HepG2 (cell line): ENCODE measurements at regions not wholly inside any gene's neighbourhood (a gene's known extent, or its start where the extent isn't known, plus 50 kb on each side); places are given as distances from the start of the nearest gene placed in this dataset.
A peak's percentile ranks its signal among the peaks of the same experiment; 100 is the strongest.

Experiments
- AHDC1 ChIP-seq: sonication (generic); formaldehyde crosslinking; IDR thresholded peaks from 2 replicates; pipeline ENCODE4 v1.5.1; 2020; ENCODE audit warnings: mild to moderate bottlenecking, missing genetic modification reagents, borderline replicate concordance
- ARID3A ChIP-seq: IDR thresholded peaks from 2 replicates; pipeline ENCODE4 v1.6.1; 2012; ENCODE audit warnings: low read depth, low read length, improper control_type of control experiment
- ARNTL ChIP-seq: sonication (generic); formaldehyde crosslinking; IDR thresholded peaks from 2 replicates; pipeline ENCODE4 v1.4.0; 2020; ENCODE audit warnings: mild to moderate bottlenecking, missing genetic modification reagents
- ASH2L ChIP-seq: fragments of 300-600, 200-600 bp; sonication (generic); IDR thresholded peaks from 2 replicates; pipeline ENCODE4 v1.7.0; 2017; ENCODE audit warnings: low read depth, mild to moderate bottlenecking, moderate library complexity, mixed read lengths, low read length; ENCODE audit not compliant: insufficient read length
- ATF1 ChIP-seq: IDR thresholded peaks from 2 replicates; pipeline ENCODE4 v1.6.1; 2016; ENCODE audit warnings: mild to moderate bottlenecking, control low read depth
- EHMT2 ChIP-seq: fragments of 200-600 bp; sonication (generic); IDR thresholded peaks from 2 replicates; pipeline ENCODE4 v1.7.0; 2017; ENCODE audit warnings: antibody characterized with exemption, low read depth, low read length, borderline replicate concordance
- FOSL2 ChIP-seq: sonication (generic); formaldehyde crosslinking; IDR thresholded peaks from 2 replicates; pipeline ENCODE4 v1.4.0; 2020; ENCODE audit warnings: missing genetic modification reagents
- FOXJ3 ChIP-seq: sonication (generic); formaldehyde crosslinking; IDR thresholded peaks from 2 replicates; pipeline ENCODE4 v1.4.0; 2020; ENCODE audit warnings: missing genetic modification reagents, mild to moderate bottlenecking, borderline replicate concordance
- KDM6A ChIP-seq: IDR thresholded peaks from 2 replicates; pipeline ENCODE4 v1.6.1; 2016; ENCODE audit warnings: low read depth
- KLF12 ChIP-seq: sonication (generic); formaldehyde crosslinking; IDR thresholded peaks from 2 replicates; pipeline ENCODE4 v1.4.0; 2020; ENCODE audit warnings: missing genetic modification reagents, borderline replicate concordance
- MAFK ChIP-seq, 2 experiments: IDR thresholded peaks in 1 of 2; conservative IDR thresholded peaks in 1 of 2; 2 replicates each; pipeline ENCODE4 v1.6.1; 2011; ENCODE audit warnings: improper control_type of control experiment in 2 of 2, low read length in 2 of 2
- PHB2 ChIP-seq: fragments of 450-650 bp; IDR thresholded peaks from 2 replicates; pipeline ENCODE4 v1.6.1; 2018; ENCODE audit not compliant: partially characterized antibody
- SATB2 ChIP-seq: sonication (generic); formaldehyde crosslinking; IDR thresholded peaks from 2 replicates; pipeline ENCODE4 v1.5.0; 2020; ENCODE audit warnings: missing genetic modification reagents
- SOX5 ChIP-seq: IDR thresholded peaks from 2 replicates; pipeline ENCODE4 v1.6.1; 2016; ENCODE audit warnings: borderline replicate concordance
- SSRP1 ChIP-seq: IDR thresholded peaks from 2 replicates; pipeline ENCODE4 v1.6.1; 2016; ENCODE audit warnings: control low read depth
- ZBTB20 ChIP-seq: sonication (generic); formaldehyde crosslinking; IDR thresholded peaks from 2 replicates; pipeline ENCODE4 v1.8.1; 2023; ENCODE audit warnings: missing genetic modification reagents, low read depth, mild to moderate bottlenecking, borderline replicate concordance
- ZBTB37 ChIP-seq: sonication (generic); formaldehyde crosslinking; IDR thresholded peaks from 2 replicates; pipeline ENCODE4 v1.4.0; 2020; ENCODE audit warnings: mild to moderate bottlenecking, missing genetic modification reagents
- ZHX1 ChIP-seq: sonication (generic); formaldehyde crosslinking; IDR thresholded peaks from 2 replicates; pipeline ENCODE4 v1.8.1; 2022; ENCODE audit warnings: low read depth, mild to moderate bottlenecking, missing genetic modification reagents
- ZNF777 ChIP-seq: sonication (generic); formaldehyde crosslinking; IDR thresholded peaks from 2 replicates; pipeline ENCODE4 v1.4.0; 2020; ENCODE audit warnings: missing genetic modification reagents

GRCh38 chr18:66724664-66725356, 120.9 kb upstream of the CDH19 start (continued):
- no peak for TF ChIP-seq ZBTB20 (CRISPR knock-in tag)
- TF ChIP-seq FOXJ3 (CRISPR knock-in tag), result peak; percentile 84; the same call in 1 of the 2 replicates
- TF ChIP-seq ARNTL (CRISPR knock-in tag), result no peak
- TF ChIP-seq ATF1, result 0 out of 2 replicates have a peak, but pooled peaks have one; percentile 32
- TF ChIP-seq ZBTB37, result no peak
- TF ChIP-seq SOX5 (CRISPR knock-in tag), result peak; percentile 86
- peak; percentile 95 for TF ChIP-seq AHDC1 (CRISPR knock-in tag)
- TF ChIP-seq ARID3A, result peak; percentile 75
- TF ChIP-seq MAFK (conservative IDR thresholded peaks at IDR 0.05 in 1 of 2, IDR thresholded peaks at IDR 0.05 in 1 of 2; ENCODE audit: low read length in 2 of 2), result no peak
- TF ChIP-seq ASH2L, result peak; percentile 47
- TF ChIP-seq KDM6A (CRISPR knock-in tag), result no peak
- TF ChIP-seq SSRP1 (CRISPR knock-in tag), result no peak
- TF ChIP-seq FOSL2 (CRISPR knock-in tag), result 0 out of 2 replicates have a peak, but pooled peaks have one; percentile 7
- no peak for TF ChIP-seq ZNF777 (CRISPR knock-in tag)
- no peak for TF ChIP-seq PHB2
- TF ChIP-seq KLF12, result peak; percentile 78; the same call in 1 of the 2 replicates
- no peak for TF ChIP-seq SATB2 (CRISPR knock-in tag)
- TF ChIP-seq ZHX1 (CRISPR knock-in tag), result no peak
- peak; percentile 74; the same call in 1 of the 2 replicates for TF ChIP-seq EHMT2
